ENCODE measurements at regions not wholly inside any gene's neighbourhood (a gene's known extent, or its start where the extent isn't known, plus 50 kb on each side); places are given as distances from the start of the nearest gene placed in this dataset.

- no peak overlapping the region for H3K4me3 ChIP-seq (replicated peaks; ENCODE audit: low read depth, low read length)
- no peak for TF ChIP-seq CTCF (IDR thresholded peaks at IDR 0.05; ENCODE audit: low read depth, low read length, missing control alignments)
- DNase-seq (ENCODE audit: extremely low read depth, low read depth): no peak
Observed at GRCh38 chr21:35754583-35754982, 305.7 kb downstream of the SETD4 start.

GRCh38 chr21:35753308-35753707 is 307.0 kb downstream of the SETD4 start:
- TF ChIP-seq CTCF (IDR thresholded peaks at IDR 0.05; ENCODE audit: low read depth, low read length, missing control alignments): no peak
- H3K4me3 ChIP-seq (replicated peaks; ENCODE audit: low read depth, low read length): no peak overlapping the region
- DNase-seq (ENCODE audit: extremely low read depth, low read depth): no peak

- no peak overlapping the region for H3K4me3 ChIP-seq (replicated peaks; ENCODE audit: low read depth, low read length)
- DNase-seq (ENCODE audit: extremely low read depth, low read depth): no peak
- no peak for TF ChIP-seq CTCF (IDR thresholded peaks at IDR 0.05; ENCODE audit: low read depth, low read length, missing control alignments)
Observed at GRCh38 chr21:35751171-35751570, 309.2 kb downstream of the SETD4 start.

GRCh38 chr21:35749904-35750303 is 310.4 kb downstream of the SETD4 start:
- DNase-seq (ENCODE audit: extremely low read depth, low read depth): no peak
- H3K4me3 ChIP-seq (replicated peaks; ENCODE audit: low read depth, low read length): no peak overlapping the region
- no peak for TF ChIP-seq CTCF (IDR thresholded peaks at IDR 0.05; ENCODE audit: low read depth, low read length, missing control alignments)

- DNase-seq (ENCODE audit: extremely low read depth, low read depth): no peak
- no peak overlapping the region for H3K4me3 ChIP-seq (replicated peaks; ENCODE audit: low read depth, low read length)
- no peak for TF ChIP-seq CTCF (IDR thresholded peaks at IDR 0.05; ENCODE audit: low read depth, low read length, missing control alignments)
Observed at GRCh38 chr21:35748678-35749314, 311.5 kb downstream of the SETD4 start.

- no peak for DNase-seq (ENCODE audit: extremely low read depth, low read depth)
- no peak for TF ChIP-seq CTCF (IDR thresholded peaks at IDR 0.05; ENCODE audit: low read depth, low read length, missing control alignments)
- no peak overlapping the region for H3K4me3 ChIP-seq (replicated peaks; ENCODE audit: low read depth, low read length)
Observed at GRCh38 chr21:35743571-35743970, 316.8 kb downstream of the SETD4 start.

Measured in HFF-Myc (cell line).